ENCODE measurements at regions not wholly inside any gene's neighbourhood (a gene's known extent, or its start where the extent isn't known, plus 50 kb on each side); places are given as distances from the start of the nearest gene placed in this dataset.

DNA sequence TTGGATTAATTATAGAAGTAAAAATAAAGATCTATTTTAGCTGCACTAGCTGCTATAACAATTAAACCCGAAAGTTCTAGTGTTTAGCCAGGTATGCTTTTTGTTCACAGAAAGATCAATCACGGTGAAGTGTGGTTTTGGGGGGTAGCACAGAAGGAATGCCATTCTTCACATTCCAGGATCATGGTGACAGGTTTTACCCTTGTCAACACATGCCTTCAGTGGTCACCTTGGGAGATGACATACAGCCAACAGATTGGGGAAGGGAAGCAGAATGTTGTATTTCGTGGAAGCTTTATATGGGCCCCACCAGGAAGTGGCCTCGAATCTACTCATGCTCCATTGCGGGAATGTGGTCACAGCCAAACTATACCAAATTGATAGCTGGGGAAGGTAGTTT is 753.6 kb downstream of the RAPGEF2 start:
- TF ChIP-seq POLR2A (IDR thresholded peaks at IDR 0.05; ENCODE audit: borderline replicate concordance, extremely low read depth, insufficient read depth, insufficient read length) (no peak), ATF3 (IDR thresholded peaks at IDR 0.05) (no peak), RAD21 (IDR thresholded peaks at IDR 0.05; ENCODE audit: low read depth) (no peak), CTCF (IDR thresholded peaks at IDR 0.05 in 2 of 3, conservative IDR thresholded peaks at IDR 0.05 in 1 of 3; ENCODE audit: borderline replicate concordance in 1 of 3, insufficient read depth in 1 of 3, low read depth in 2 of 3, low read length in 2 of 3) (no peak), EZH2phosphoT487 (IDR thresholded peaks at IDR 0.05; ENCODE audit: borderline replicate concordance) (no peak)
- TF ChIP-seq, protein P1, sequence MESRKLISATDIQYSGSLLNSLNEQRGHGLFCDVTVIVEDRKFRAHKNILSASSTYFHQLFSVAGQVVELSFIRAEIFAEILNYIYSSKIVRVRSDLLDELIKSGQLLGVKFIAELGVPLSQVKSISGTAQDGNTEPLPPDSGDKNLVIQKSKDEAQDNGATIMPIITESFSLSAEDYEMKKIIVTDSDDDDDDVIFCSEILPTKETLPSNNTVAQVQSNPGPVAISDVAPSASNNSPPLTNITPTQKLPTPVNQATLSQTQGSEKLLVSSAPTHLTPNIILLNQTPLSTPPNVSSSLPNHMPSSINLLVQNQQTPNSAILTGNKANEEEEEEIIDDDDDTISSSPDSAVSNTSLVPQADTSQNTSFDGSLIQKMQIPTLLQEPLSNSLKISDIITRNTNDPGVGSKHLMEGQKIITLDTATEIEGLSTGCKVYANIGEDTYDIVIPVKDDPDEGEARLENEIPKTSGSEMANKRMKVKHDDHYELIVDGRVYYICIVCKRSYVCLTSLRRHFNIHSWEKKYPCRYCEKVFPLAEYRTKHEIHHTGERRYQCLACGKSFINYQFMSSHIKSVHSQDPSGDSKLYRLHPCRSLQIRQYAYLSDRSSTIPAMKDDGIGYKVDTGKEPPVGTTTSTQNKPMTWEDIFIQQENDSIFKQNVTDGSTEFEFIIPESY (IDR thresholded peaks at IDR 0.05; ENCODE audit: extremely low read depth, insufficient replicate concordance, low read length) = no peak

All from HCT116 (cell line).